ENCODE measurements at regions not wholly inside any gene's neighbourhood (a gene's known extent, or its start where the extent isn't known, plus 50 kb on each side); places are given as distances from the start of the nearest gene placed in this dataset.
A peak's percentile ranks its signal among the peaks of the same experiment; 100 is the strongest.

DNA sequence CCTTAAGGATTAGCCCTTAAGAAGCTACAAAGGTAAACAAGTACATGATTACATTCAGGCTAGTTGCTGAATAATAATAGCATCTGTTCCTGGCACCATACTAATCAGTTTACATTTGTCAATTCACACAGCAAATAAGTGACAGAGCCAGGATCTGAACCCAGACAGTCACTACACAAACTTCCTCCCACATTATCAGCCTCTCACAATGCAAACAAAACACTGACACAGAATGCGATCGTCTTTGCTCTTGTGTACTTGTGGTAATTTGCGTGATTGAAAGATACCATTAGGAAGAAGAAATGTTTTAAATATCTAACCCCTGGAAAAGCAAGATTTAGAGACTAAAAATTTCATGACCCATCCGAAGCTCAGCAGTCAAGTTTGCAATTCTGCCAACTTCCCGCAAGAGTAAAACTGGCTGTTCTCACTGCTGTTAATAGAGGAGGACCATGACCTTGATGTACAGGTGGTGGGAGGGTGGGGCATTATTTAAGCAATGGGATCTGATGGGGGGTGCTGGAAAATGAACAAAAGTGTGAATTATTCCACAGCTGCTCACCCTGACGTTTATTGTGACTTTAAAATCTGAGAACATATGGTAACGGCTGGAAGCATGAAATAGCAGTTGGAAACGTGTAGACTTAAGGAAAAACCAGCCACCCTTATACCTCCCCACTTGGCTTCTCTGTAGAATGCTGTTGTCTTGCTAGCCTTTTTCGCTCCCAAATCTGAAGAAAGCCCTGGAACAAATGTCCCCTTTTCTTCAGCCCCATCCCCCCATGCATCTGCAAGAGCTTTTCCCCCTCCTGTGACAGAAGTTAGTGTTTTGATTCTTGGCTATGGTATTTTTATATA, 95.3 kb upstream of the ARMC2 start:
- Histone ChIP-seq H3K9me2 (ENCODE audit: insufficient read depth) (no peaks in the 10 kb centered on the region), H3K27ac (no peak overlapping the region), H3K4me1 (ENCODE audit: insufficient read depth) (peaks cover 19% of the 10 kb centered on the region), H3K9me3 (ENCODE audit: low read depth) (no peaks in the 10 kb centered on the region), H3F3A (ENCODE audit: insufficient read depth) (peaks cover 7% of the 10 kb centered on the region), H3K4me3 (no peak overlapping the region), H4K20me1 (ENCODE audit: insufficient read depth) (no peaks in the 10 kb centered on the region), H3K4me2 (ENCODE audit: unreplicated experiment) (no peak overlapping the region), H3K27me3 (replicated peaks; ENCODE audit: insufficient read depth) (no peaks in the 10 kb centered on the region), H3K36me3 (ENCODE audit: low read depth) (no peaks in the 10 kb centered on the region), H3K9ac (no peak overlapping the region), H3K79me2 (ENCODE audit: insufficient read depth) (no peaks in the 10 kb centered on the region), H2AFZ (no peak overlapping the region)
- WGBS, 2 experiments (ENCODE audit: low coverage in 1 of 2, low lambda C conversion rate in 2 of 2, missing lambda C conversion rate in 2 of 2): 91 to 93% methylated on average over 9 of the region's 9 CpGs
- DNase-seq: no peak
- TF ChIP-seq EZH2 (IDR thresholded peaks at IDR 0.05; ENCODE audit: insufficient read depth, poor library complexity, severe bottlenecking) (no peak), EZH2phosphoT487 (IDR thresholded peaks at IDR 0.05; ENCODE audit: insufficient read depth, low read depth) (no peak)
- in situ Hi-C loops (cut with MboI): no loop called here

DNA sequence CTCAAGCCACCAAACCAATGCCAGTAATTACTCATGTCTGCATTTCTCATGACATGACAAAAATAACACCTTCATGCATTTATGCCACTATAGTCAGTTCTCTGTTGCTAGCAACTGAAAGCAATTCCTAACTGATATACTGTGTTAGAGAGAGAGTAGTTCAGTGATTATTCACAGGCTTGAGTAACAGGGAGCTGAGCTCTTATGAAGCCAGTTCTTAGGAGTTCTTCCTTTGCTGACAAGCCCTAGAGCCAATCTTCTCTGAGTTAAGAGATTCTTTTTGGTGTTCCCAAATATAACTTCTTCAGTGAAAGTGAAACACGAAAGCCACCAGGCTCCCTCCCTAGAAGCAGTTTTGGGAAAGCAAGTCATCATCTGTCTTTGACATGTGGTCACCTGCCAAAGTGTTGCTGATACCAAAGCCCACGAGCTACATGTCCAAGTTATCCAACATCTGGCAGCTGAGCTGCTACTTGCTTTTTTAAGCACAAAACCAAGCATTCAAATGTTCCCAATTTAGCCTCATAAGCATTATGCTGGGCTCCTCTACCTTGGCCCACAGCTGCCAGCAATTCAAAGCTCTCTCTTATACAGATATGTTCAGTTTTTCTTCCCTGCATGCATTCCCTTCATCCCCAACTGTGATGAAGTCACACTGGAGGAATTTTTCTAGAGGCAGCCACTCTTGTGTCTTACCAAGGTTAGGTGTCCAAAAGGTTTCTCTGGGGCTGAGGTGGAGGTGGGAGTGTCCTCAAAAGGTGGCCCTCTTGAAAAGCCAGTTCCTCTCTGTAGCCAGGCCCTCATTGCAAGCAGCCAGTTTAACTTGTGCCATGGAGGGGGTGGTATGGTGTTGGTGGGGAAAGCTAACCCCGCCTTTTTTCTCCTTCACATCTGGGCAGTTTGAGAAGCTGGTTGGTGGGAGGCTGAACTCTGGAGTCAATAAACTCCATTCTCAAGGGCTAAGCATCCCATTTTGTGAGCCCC, 92.7 kb upstream of the ARMC2 start:
- Histone ChIP-seq H3K4me2 (ENCODE audit: unreplicated experiment) (peak overlapping the region; percentile 24), H3K4me3 (no peak overlapping the region), H3K27ac (peak overlapping the region; percentile 43), H4K20me1 (ENCODE audit: insufficient read depth) (no peaks in the 10 kb centered on the region), H3F3A (ENCODE audit: insufficient read depth) (no peaks in the 10 kb centered on the region; the same call in 1 of the 2 replicates), H3K79me2 (ENCODE audit: insufficient read depth) (no peaks in the 10 kb centered on the region), H2AFZ (no peak overlapping the region), H3K9me2 (ENCODE audit: insufficient read depth) (no peaks in the 10 kb centered on the region), H3K27me3 (replicated peaks; ENCODE audit: insufficient read depth) (no peaks in the 10 kb centered on the region), H3K4me1 (ENCODE audit: insufficient read depth) (peaks cover 11% of the 10 kb centered on the region), H3K9me3 (ENCODE audit: low read depth) (no peaks in the 10 kb centered on the region), H3K9ac (peak overlapping the region; percentile 11; the same call in 1 of the 2 replicates), H3K36me3 (ENCODE audit: low read depth) (no peaks in the 10 kb centered on the region)
- in situ Hi-C loops (cut with MboI): no loop called here
- TF ChIP-seq EZH2phosphoT487 (IDR thresholded peaks at IDR 0.05; ENCODE audit: insufficient read depth, low read depth) (no peak), EZH2 (IDR thresholded peaks at IDR 0.05; ENCODE audit: insufficient read depth, poor library complexity, severe bottlenecking) (no peak)
- peak; percentile 79 for DNase-seq
- WGBS, 2 experiments (ENCODE audit: low coverage in 1 of 2, low lambda C conversion rate in 2 of 2, missing lambda C conversion rate in 2 of 2): 46 to 63% methylated on average over 3 of the region's 3 CpGs

DNA sequence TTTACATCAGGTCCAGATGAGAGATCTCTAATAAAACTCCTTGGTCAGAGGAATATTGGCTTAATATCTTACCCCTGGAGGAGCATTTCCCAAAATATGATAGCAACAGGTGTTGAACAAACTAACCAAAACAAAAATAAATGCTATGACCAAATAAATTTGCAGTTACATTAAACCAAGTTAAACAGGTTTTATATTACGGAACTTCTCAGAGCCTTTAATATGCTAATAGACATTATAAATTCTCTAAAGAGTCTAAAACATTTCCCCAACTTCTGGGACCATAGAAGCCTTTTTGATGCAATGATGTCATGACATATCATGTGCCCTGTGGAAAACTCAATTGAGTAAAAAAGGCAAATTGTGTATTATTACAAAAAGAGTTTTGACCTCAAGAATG, 90.9 kb upstream of the ARMC2 start:
- Histone ChIP-seq H3K9me3 (ENCODE audit: low read depth) (no peaks in the 10 kb centered on the region), H3K9ac (no peak overlapping the region), H3K4me1 (ENCODE audit: insufficient read depth) (peaks cover 11% of the 10 kb centered on the region), H3K4me3 (no peak overlapping the region), H3K27me3 (replicated peaks; ENCODE audit: insufficient read depth) (no peaks in the 10 kb centered on the region), H3K27ac (no peak overlapping the region), H3K9me2 (ENCODE audit: insufficient read depth) (no peaks in the 10 kb centered on the region), H2AFZ (no peak overlapping the region), H3F3A (ENCODE audit: insufficient read depth) (no peaks in the 10 kb centered on the region; the same call in 1 of the 2 replicates), H3K4me2 (ENCODE audit: unreplicated experiment) (no peak overlapping the region), H4K20me1 (ENCODE audit: insufficient read depth) (no peaks in the 10 kb centered on the region), H3K36me3 (ENCODE audit: low read depth) (no peaks in the 10 kb centered on the region), H3K79me2 (ENCODE audit: insufficient read depth) (no peaks in the 10 kb centered on the region)
- no peak for TF ChIP-seq EZH2 (IDR thresholded peaks at IDR 0.05; ENCODE audit: insufficient read depth, poor library complexity, severe bottlenecking)
- TF ChIP-seq EZH2phosphoT487 (IDR thresholded peaks at IDR 0.05; ENCODE audit: insufficient read depth, low read depth): no peak
- 97 to 100% methylated on average over 1 of the region's 1 CpG for WGBS, 2 experiments (ENCODE audit: low coverage in 1 of 2, low lambda C conversion rate in 2 of 2, missing lambda C conversion rate in 2 of 2)
- in situ Hi-C loops (cut with MboI): no loop called here
- no peak for DNase-seq

DNA sequence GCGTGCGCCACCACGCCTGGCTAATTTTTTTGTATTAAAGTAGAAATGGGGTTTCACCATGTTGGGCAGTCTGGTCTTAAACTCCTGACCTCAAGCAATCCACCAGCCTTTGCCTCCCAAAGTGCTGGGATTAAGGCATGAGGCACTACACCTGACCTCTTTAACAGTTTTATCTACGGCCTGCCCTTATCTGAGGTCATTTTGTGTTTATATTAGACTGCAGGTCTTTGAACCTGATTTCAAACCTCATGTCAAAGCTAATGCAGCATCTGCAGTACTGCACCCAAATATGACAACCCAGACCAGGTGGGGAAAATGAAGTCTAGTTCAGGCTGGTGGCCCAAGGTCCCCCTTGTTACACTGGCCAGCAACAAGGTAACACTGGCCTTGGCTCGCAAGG, 89.3 kb upstream of the ARMC2 start:
- Histone ChIP-seq H3F3A (ENCODE audit: insufficient read depth) (no peaks in the 10 kb centered on the region; the same call in 1 of the 2 replicates), H3K27me3 (replicated peaks; ENCODE audit: insufficient read depth) (no peaks in the 10 kb centered on the region), H3K4me1 (ENCODE audit: insufficient read depth) (peaks cover 11% of the 10 kb centered on the region), H2AFZ (no peak overlapping the region), H3K79me2 (ENCODE audit: insufficient read depth) (no peaks in the 10 kb centered on the region), H3K4me3 (no peak overlapping the region), H3K9ac (no peak overlapping the region), H3K27ac (no peak overlapping the region), H3K36me3 (ENCODE audit: low read depth) (no peaks in the 10 kb centered on the region), H4K20me1 (ENCODE audit: insufficient read depth) (no peaks in the 10 kb centered on the region), H3K9me3 (ENCODE audit: low read depth) (no peaks in the 10 kb centered on the region), H3K9me2 (ENCODE audit: insufficient read depth) (no peaks in the 10 kb centered on the region), H3K4me2 (ENCODE audit: unreplicated experiment) (no peak overlapping the region)
- WGBS, 2 experiments (ENCODE audit: low coverage in 1 of 2, low lambda C conversion rate in 2 of 2, missing lambda C conversion rate in 2 of 2): 85 to 89% methylated on average over 5 of the region's 5 CpGs
- TF ChIP-seq EZH2 (IDR thresholded peaks at IDR 0.05; ENCODE audit: insufficient read depth, poor library complexity, severe bottlenecking): no peak
- no peak for TF ChIP-seq EZH2phosphoT487 (IDR thresholded peaks at IDR 0.05; ENCODE audit: insufficient read depth, low read depth)
- no peak for DNase-seq
- in situ Hi-C loops (cut with MboI): no loop called here
